Inferior parietal cortex (tissue), 1 donor: ENCODE measurements at regions not wholly inside any gene's neighbourhood (a gene's known extent, or its start where the extent isn't known, plus 50 kb on each side); places are given as distances from the start of the nearest gene placed in this dataset.

ENCODE experiments used
- DNase-seq: peaks from one replicate; pipeline ENCODE4 v3.0.0-alpha.2; 2016; ENCODE audit errors: extremely low spot score

- DNase-seq = no peak
Observed at GRCh38 chr21:27823652-27824201, 856.8 kb upstream of the ADAMTS5 start.

GRCh38 chr21:27820342-27820741, 853.5 kb upstream of the ADAMTS5 start:
- DNase-seq = no peak

GRCh38 chr21:27819299-27819698, 852.4 kb upstream of the ADAMTS5 start:
- no peak for DNase-seq

DNA sequence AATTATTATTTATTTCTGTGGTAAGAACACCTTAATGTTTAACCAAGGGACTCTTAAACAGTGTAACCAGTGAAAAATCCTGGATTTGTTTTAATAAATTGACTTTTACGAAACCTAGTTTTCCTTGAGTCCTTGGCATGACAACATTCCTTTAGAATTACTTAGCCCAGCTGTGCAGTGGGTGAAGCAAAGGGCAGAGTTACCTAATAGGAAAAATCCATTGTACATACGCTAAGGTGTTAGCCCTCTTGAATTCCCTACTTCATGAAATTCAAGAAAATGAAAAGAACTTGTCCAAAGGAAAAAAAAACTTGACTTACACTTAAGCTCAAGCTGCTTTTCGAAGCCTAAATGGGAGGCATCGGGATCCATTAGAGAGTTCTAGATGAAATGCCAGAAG, 852.0 kb upstream of the ADAMTS5 start:
- no peak for DNase-seq

DNA sequence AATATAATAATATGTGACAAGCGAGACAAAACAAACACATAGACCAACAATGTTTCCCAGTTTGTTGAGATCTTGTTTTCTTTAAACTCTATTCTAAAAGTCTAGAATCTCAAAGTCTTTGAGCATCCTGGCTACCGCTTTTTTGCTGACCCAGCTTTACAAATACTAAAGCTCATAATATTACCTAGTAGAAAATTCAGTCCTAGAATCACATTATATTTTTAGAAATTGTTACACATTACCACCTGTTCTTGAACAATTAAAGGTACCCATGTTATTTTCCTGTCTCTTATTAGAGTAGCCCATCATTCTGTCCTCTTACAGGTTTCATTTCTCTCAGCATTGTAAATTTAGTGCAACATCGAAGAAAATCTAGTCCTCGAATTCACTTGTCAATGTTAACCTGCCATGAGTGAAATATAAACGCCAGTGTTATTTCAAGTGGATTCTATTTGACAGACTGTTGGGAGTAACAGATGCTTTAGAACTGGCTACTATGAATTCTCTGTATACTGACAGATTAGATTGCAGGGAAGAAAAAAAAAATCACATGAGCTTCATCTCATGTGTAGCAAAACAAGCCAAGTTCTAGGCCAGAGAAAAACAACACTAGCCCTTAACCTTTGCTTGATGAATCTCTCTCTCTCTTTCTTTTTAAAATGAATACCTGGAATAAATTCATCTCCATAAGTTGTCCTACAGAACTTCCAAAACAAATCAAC, 851.2 kb upstream of the ADAMTS5 start:
- no peak for DNase-seq

DNA sequence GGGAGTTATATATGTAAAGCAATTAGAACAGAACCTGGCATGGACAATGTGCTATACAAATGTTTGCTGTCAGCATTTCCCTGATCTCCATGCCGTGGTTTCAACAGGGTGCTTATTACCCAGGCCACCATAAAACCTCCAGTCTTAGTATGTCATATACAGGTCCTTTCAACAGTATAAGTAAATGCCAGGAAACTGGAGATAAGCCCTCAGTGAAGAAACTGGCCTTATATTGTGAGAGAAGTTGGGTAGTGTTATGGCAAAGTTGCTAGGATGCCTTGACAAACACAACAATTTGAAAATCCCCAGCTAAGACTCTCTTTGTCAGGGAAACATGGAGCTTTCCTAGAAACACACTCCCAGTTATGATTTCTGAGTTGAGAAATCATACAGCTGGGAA, 850.2 kb upstream of the ADAMTS5 start:
- DNase-seq = no peak

DNA sequence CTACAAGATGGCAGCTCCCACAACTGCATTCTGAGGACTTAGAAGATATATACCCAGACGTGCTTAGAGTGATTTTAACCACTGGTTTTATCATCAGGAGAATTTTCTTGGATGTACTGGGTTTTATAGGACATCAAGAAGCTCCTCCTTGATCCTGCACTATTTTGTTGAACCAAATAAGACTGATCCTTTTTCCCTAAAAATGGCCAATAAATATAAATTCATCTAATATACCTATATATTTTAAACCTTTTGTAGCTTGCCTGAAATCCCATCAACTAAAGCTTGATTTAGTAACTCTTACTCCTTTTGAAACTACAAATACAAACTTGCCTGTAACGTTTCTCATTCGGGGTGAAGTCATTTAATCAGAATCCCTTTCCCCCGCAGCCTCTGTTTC, 849.4 kb upstream of the ADAMTS5 start:
- DNase-seq = no peak

- DNase-seq = no peak
Observed at GRCh38 chr21:27814226-27814625, 847.3 kb upstream of the ADAMTS5 start.

- peak; percentile 77 for DNase-seq
Observed at GRCh38 chr21:27813750-27814149, 846.9 kb upstream of the ADAMTS5 start.

DNA sequence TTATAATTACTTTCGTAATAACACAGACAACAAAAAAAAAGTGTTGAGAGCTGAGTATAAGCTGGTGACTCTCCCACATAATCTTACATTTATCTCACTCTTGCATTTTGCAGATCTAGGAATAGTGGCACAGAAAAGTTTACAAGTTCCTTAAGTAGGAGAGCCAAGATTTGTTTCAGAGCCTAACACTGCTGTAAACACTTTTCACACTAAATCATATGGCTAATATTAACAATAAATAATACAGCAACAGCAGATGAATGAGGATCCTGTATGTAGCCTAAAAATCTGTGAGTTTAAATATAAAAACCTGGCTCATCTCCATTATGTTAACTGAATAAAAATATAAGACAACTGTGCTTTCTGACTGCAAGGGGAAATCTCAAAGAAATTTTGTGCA, 846.5 kb upstream of the ADAMTS5 start:
- no peak for DNase-seq

DNA sequence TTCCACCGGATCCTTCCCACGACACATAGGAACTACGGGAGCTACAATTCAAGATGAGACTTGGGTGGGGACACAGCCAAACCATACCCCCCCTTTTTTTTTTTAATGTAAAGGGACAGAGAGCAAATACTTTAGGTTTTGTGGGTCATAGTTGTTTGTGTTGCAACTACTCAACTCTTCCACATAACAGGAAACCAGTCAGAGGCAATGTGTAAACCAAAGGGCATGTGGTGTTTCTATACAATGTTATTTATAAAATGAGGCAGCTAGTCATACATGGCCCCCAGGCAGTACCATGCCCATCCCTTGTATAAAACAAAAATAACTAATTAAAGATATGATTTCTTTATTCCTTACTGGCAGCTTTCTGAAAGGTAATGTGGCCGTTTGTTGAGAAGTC, 845.4 kb upstream of the ADAMTS5 start:
- no peak for DNase-seq

GRCh38 chr21:27808923-27809322, 842.0 kb upstream of the ADAMTS5 start:
- no peak for DNase-seq

GRCh38 chr21:27807596-27807995, 840.7 kb upstream of the ADAMTS5 start:
- no peak for DNase-seq

- no peak for DNase-seq
Observed at GRCh38 chr21:27806281-27806680, 839.4 kb upstream of the ADAMTS5 start.

DNA sequence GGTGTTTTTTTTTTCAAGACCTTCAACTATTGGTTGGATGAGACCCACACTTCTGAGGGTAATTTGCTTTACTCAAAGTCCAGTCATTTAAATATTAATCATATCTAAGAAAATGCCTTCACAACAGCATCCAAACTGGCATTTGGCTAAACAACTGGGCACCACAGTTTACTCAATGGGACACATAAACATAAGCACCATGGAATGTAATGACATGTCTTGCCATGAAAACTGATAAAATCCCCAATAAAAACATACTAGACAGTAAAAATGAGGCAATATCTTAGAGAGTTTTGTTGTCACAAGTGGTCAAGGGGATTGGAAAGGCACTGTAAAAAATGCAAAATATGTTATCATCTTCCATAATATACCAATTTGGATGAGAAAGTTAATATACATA, 838.8 kb upstream of the ADAMTS5 start:
- no peak for DNase-seq

- no peak for DNase-seq
Observed at GRCh38 chr21:27804515-27804914, 837.6 kb upstream of the ADAMTS5 start.

DNA sequence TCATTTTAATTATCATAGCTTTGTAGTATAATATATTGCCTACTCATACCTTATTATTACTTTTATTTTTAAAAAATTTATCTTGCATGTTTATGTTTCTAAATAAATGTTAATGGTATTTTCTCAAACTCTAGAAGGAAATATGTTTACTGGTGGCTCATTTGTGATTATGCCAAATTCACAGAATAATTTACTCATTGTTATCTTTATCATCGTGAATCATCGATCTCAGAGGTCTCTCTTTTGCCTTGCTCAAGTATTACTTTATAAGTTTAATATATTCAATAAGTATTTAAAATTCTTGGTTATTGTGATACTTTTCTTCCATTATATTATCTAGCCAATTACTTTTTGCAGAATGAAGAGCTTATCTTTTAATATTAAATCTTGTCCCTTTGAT, 836.7 kb upstream of the ADAMTS5 start:
- DNase-seq = no peak

GRCh38 chr21:27802816-27803475, 836.1 kb upstream of the ADAMTS5 start:
- DNase-seq = peak; percentile 75

- DNase-seq = no peak
Observed at GRCh38 chr21:27799861-27800260, 833.0 kb upstream of the ADAMTS5 start.

- DNase-seq = no peak
Observed at GRCh38 chr21:27796106-27796505, 829.2 kb upstream of the ADAMTS5 start.

DNA sequence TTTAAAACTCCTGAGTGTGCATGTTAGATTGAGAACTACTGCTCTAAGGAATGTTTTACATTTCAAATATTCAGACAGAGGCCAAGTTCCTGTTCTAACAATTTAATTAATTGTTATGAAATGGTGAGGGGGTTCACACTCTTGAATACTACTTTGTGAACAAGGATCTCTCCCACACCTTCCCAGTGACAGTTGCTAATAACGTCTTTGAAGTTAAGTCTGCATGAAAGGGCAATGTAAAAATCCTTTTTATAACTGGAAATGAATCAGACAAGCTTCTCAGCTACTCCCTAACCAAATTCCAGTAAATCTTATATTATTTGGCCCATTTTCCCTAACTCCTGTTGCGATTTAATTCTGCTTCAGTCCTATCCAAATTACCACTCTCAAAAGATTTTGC, 828.5 kb upstream of the ADAMTS5 start:
- DNase-seq = no peak

DNA sequence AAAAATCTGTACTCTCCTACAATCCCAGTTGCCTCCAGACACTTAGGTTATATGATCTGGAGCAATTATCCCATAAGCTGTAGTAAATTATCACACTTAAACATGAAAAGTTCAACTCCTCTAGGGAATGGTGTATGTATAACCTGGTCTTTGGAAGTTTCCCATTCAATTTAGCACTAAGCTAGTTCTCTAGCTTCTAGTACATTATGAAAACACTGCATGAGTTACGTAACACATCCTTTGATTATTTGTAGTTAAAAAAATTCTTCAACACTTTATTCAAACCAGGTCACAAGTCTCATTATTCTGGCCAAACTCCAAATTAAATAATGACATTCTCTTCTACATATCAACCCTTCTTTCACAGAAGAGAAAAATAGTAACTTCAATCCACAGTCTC, 827.0 kb upstream of the ADAMTS5 start:
- no peak for DNase-seq

- no peak for DNase-seq
Observed at GRCh38 chr21:27787046-27787445, 820.2 kb upstream of the ADAMTS5 start.
